ENCODE measurements at regions not wholly inside any gene's neighbourhood (a gene's known extent, or its start where the extent isn't known, plus 50 kb on each side); places are given as distances from the start of the nearest gene placed in this dataset.
"Not testable (repeated sequence)": the region's sequence is repeated elsewhere in the genome, so short reads cannot be mapped to it uniquely, and the experiment has no call there.

DNA sequence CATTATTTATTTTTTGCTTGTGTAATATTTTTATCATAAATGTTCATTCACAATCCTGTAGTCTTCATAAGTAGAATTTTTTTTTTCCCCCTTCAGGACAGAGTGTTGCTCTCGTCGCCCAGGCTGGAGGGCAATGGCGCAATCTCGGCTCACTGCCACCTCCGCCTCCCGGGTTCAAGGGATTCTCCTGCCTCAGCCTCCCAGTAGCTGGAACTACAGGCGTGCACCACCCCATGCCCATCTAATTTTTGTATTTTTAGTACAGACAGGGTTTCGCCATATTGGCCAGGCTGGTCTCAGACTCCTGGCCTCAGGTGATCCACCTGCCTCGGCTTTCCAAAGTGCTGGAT, 54.7 kb upstream of the TFRC start:
- H3K4me2 ChIP-seq (ENCODE audit: low read length); H3K9ac ChIP-seq (ENCODE audit: low read depth, low read length); H3K4me1 ChIP-seq (ENCODE audit: control insufficient read depth, insufficient read depth, low read length); H3K4me3 ChIP-seq (ENCODE audit: low read length); H3K9me3 ChIP-seq (replicated peaks; ENCODE audit: low read length); H3K36me3 ChIP-seq (ENCODE audit: insufficient read depth, low read length): not testable (repeated sequence)
- H3K27me3 ChIP-seq (ENCODE audit: control insufficient read depth, insufficient read depth, low read length): peaks cover 26% of the 10 kb centered on the region

DNA sequence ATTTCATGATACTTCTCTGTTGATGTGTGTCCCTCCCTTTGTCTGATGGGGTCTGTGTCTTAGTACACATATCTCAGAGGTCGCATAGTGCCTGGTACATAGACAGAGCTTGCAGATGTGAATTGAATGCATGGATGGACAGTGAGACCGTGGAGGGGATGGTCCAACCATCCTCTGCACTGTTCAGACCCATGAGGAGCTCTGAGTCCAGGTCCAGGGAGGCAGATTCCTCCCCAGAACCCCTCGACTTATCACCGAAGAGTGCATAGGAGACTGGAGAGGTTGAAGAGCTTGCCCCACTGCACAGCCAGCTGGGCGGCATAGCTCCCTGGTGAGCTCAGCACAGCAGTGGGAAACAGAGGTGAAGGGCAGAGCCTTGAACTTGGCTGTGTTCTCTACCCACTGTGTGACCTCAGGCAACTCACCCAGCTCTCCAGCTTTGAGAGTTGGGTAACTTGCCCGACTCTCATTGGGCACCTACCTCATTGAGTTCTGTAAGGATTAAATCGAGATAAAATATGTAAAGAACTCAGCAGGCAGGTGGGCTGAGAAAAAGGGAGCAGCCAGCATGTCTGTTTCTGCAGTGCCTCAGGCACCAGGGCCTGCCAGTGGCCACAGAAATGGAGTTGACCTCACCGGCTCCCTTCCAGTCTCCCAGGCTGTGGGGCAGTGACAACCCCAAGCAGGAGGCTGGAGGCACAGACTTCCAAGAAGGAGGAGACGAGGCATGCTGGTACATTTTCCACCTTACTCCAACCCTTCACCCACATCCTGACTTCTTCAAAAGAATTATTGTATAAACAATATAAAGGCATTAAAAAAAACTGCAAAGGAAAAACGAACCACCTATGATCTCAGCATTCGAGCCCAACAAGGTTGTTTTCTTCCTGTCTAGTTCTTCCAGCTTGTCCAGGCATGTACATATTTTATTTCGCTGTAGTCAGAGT, 54.1 kb upstream of the TFRC start:
- H3K36me3 ChIP-seq (ENCODE audit: insufficient read depth, low read length): no peaks in the 10 kb centered on the region
- H3K27me3 ChIP-seq (ENCODE audit: control insufficient read depth, insufficient read depth, low read length): peaks cover 19% of the 10 kb centered on the region
- H3K4me3 ChIP-seq (ENCODE audit: low read length): no peak overlapping the region
- H3K4me2 ChIP-seq (ENCODE audit: low read length): no peak overlapping the region
- no peak overlapping the region for H3K9ac ChIP-seq (ENCODE audit: low read depth, low read length)
- no peaks in the 10 kb centered on the region for H3K9me3 ChIP-seq (replicated peaks; ENCODE audit: low read length)
- H3K4me1 ChIP-seq (ENCODE audit: control insufficient read depth, insufficient read depth, low read length): no peaks in the 10 kb centered on the region

GRCh38 chr3:196134691-196135090, 52.8 kb upstream of the TFRC start:
- H3K36me3 ChIP-seq (ENCODE audit: insufficient read depth, low read length): no peaks in the 10 kb centered on the region
- no peaks in the 10 kb centered on the region for H3K9me3 ChIP-seq (replicated peaks; ENCODE audit: low read length)
- no peak overlapping the region for H3K4me3 ChIP-seq (ENCODE audit: low read length)
- H3K27me3 ChIP-seq (ENCODE audit: control insufficient read depth, insufficient read depth, low read length): peaks cover 23% of the 10 kb centered on the region
- H3K9ac ChIP-seq (ENCODE audit: low read depth, low read length): no peak overlapping the region
- no peaks in the 10 kb centered on the region for H3K4me1 ChIP-seq (ENCODE audit: control insufficient read depth, insufficient read depth, low read length)
- no peak overlapping the region for H3K4me2 ChIP-seq (ENCODE audit: low read length)

GRCh38 chr3:196133869-196134268, 52.0 kb upstream of the TFRC start:
- not testable (repeated sequence) for H3K4me1 ChIP-seq (ENCODE audit: control insufficient read depth, insufficient read depth, low read length); H3K9me3 ChIP-seq (replicated peaks; ENCODE audit: low read length); H3K4me2 ChIP-seq (ENCODE audit: low read length); H3K9ac ChIP-seq (ENCODE audit: low read depth, low read length); H3K4me3 ChIP-seq (ENCODE audit: low read length); H3K36me3 ChIP-seq (ENCODE audit: insufficient read depth, low read length)
- peaks cover 18% of the 10 kb centered on the region for H3K27me3 ChIP-seq (ENCODE audit: control insufficient read depth, insufficient read depth, low read length)

- Histone ChIP-seq H3K27me3 (ENCODE audit: control insufficient read depth, insufficient read depth, low read length) (peaks cover 25% of the 10 kb centered on the region), H3K4me2 (ENCODE audit: low read length) (no peak overlapping the region), H3K4me3 (ENCODE audit: low read length) (no peak overlapping the region), H3K36me3 (ENCODE audit: insufficient read depth, low read length) (no peaks in the 10 kb centered on the region), H3K9ac (ENCODE audit: low read depth, low read length) (no peak overlapping the region), H3K4me1 (ENCODE audit: control insufficient read depth, insufficient read depth, low read length) (no peaks in the 10 kb centered on the region), H3K9me3 (replicated peaks; ENCODE audit: low read length) (no peaks in the 10 kb centered on the region)
Measured at GRCh38 chr3:196131921-196132320, 50.0 kb upstream of the TFRC start.
